ENCODE measurements at regions not wholly inside any gene's neighbourhood (a gene's known extent, or its start where the extent isn't known, plus 50 kb on each side); places are given as distances from the start of the nearest gene placed in this dataset.

DNA sequence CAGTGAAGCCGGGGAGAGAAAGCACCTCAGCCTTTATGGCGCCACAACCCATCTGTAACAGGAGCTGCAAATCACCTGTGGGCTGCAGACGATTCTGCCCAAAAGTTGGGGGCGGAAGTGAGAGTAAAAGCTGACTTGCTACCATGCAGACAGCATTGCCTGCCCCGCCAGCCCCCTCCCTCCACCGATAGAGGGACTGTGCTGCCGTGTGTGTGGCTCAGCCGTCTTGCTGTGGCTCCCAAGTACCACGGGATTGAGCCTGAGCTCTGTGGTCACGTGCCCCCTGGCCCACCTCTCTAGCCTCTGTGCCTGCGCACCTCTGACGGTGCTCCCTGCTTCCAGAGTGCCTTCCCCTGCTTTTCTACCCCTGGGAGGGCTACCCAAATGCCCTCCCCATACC, 79.6 kb downstream of the GLI2 start:
- Histone ChIP-seq H3K4me3 (no peak overlapping the region), H3K36me3 (no peaks in the 10 kb centered on the region), H3K9me3 (no peaks in the 10 kb centered on the region), H3K27ac (no peak overlapping the region), H3K4me1 (no peaks in the 10 kb centered on the region), H3K27me3 (no peaks in the 10 kb centered on the region)
- TF ChIP-seq POLR2A (IDR thresholded peaks at IDR 0.05) = no peak
- TF ChIP-seq, protein P1, sequence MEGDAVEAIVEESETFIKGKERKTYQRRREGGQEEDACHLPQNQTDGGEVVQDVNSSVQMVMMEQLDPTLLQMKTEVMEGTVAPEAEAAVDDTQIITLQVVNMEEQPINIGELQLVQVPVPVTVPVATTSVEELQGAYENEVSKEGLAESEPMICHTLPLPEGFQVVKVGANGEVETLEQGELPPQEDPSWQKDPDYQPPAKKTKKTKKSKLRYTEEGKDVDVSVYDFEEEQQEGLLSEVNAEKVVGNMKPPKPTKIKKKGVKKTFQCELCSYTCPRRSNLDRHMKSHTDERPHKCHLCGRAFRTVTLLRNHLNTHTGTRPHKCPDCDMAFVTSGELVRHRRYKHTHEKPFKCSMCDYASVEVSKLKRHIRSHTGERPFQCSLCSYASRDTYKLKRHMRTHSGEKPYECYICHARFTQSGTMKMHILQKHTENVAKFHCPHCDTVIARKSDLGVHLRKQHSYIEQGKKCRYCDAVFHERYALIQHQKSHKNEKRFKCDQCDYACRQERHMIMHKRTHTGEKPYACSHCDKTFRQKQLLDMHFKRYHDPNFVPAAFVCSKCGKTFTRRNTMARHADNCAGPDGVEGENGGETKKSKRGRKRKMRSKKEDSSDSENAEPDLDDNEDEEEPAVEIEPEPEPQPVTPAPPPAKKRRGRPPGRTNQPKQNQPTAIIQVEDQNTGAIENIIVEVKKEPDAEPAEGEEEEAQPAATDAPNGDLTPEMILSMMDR (IDR thresholded peaks at IDR 0.05) = no peak
- DNase-seq = no peak
- intact Hi-C loops (cut with DNase I; ENCODE audit: low total_unique reads) = no loop called here

DNA sequence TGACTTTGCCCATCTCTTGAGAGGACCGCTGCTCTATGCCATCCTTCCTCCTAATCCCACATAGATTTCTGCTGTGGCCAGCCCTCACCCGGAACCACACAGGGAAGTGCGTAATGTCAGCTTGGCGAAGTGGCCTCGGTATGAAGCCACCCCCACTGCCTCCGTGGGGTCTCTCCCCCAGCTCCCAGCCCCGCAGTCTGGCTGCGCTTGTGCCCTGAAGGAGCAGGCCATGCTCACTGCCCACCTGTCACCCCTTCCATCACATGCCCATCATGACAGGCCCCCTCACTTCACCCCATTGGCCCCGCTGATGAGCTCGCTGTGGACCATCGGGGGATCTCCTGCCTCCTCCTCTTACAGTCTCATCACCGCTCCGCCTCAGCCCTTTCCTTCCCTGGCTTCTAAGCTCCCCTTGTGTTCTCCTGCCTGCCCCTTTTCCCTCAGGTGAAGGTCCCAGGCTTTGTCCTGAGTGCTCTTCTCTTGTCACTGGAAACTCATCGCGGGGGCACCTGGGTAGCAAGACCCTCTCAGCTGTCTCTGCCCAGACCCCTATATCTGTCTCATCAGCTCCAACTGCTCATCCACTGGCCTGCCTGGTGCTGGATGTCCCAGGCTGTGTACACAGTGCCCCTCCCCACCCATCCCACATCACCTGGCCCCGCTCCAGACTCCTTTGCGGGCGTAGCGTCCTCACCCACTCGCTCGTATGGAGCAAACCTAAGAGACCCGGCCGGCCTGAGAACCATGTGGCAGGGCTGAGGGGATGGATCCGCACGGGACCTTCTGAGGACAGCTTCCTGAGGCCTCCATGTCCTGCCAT, 81.7 kb downstream of the GLI2 start:
- intact Hi-C loops (cut with DNase I; ENCODE audit: low total_unique reads) = no loop called here
- H3K27ac ChIP-seq = no peak overlapping the region
- TF ChIP-seq, protein P1 (IDR thresholded peaks at IDR 0.05) = no peak
- no peak for TF ChIP-seq POLR2A (IDR thresholded peaks at IDR 0.05)
- H3K27me3 ChIP-seq = no peaks in the 10 kb centered on the region
- H3K36me3 ChIP-seq = no peaks in the 10 kb centered on the region
- DNase-seq = no peak
- no peaks in the 10 kb centered on the region for H3K9me3 ChIP-seq
- H3K4me3 ChIP-seq = no peak overlapping the region
- H3K4me1 ChIP-seq = no peaks in the 10 kb centered on the region

- TF ChIP-seq POLR2A (IDR thresholded peaks at IDR 0.05) = no peak
- TF ChIP-seq, protein P1 (IDR thresholded peaks at IDR 0.05) = no peak
- DNase-seq = no peak
- intact Hi-C loops (cut with DNase I; ENCODE audit: low total_unique reads) = no loop called here
- H3K36me3 ChIP-seq = no peaks in the 10 kb centered on the region
- H3K27ac ChIP-seq = no peak overlapping the region
- H3K27me3 ChIP-seq = no peaks in the 10 kb centered on the region
- no peaks in the 10 kb centered on the region for H3K9me3 ChIP-seq
- H3K4me1 ChIP-seq = no peaks in the 10 kb centered on the region
- no peak overlapping the region for H3K4me3 ChIP-seq
Measured at GRCh38 chr2:120817956-120818325, 82.3 kb downstream of the GLI2 start.

DNA sequence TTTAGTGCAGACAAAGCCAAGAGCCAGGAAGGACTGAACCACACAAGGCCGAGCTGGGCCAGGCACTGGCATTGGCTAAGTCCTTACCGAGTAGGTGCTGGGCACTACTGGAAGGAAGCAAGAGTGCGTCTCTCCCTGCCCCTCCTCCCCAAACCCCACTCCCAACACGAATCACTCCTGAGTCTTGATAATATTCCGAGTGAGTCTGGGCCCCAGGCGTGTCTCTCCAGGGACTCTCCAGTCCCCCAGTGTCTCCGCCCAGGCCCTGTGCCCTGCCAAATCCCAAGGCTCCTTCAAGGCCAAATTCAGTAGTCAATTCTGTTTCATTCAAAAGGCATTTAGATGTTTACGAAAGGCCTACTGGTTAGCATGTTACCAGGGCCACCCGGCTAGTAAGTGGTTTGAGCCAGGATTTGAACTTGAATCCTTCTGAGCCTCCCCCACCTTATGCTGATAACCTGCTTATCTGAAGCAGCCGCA, 82.8 kb downstream of the GLI2 start:
- Histone ChIP-seq H3K27ac (no peak overlapping the region), H3K36me3 (no peaks in the 10 kb centered on the region), H3K9me3 (no peaks in the 10 kb centered on the region), H3K27me3 (no peaks in the 10 kb centered on the region), H3K4me1 (no peaks in the 10 kb centered on the region), H3K4me3 (no peak overlapping the region)
- DNase-seq = peak; percentile 39 to 57
- intact Hi-C loops (cut with DNase I; ENCODE audit: low total_unique reads) = no loop called here
- no peak for TF ChIP-seq POLR2A (IDR thresholded peaks at IDR 0.05)

GRCh38 chr2:120819720-120820210, 84.1 kb downstream of the GLI2 start:
- Histone ChIP-seq H3K27ac (peak overlapping the region in 1 of 2 donors; percentile 72), H3K9me3 (no peaks in the 10 kb centered on the region), H3K4me1 (no peaks in the 10 kb centered on the region), H3K36me3 (no peaks in the 10 kb centered on the region), H3K4me3 (peak overlapping the region in 1 of 2 donors; percentile 15), H3K27me3 (no peaks in the 10 kb centered on the region)
- DNase-seq = no peak
- TF ChIP-seq, protein P1 (IDR thresholded peaks at IDR 0.05) = no peak
- no peak for TF ChIP-seq POLR2A (IDR thresholded peaks at IDR 0.05)
- intact Hi-C loops (cut with DNase I; ENCODE audit: low total_unique reads) = no loop called here
